ENCODE measurements at regions not wholly inside any gene's neighbourhood (a gene's known extent, or its start where the extent isn't known, plus 50 kb on each side); places are given as distances from the start of the nearest gene placed in this dataset.

- TF ChIP-seq CTCF (IDR thresholded peaks at IDR 0.05 in 2 of 3, conservative IDR thresholded peaks at IDR 0.05 in 1 of 3; ENCODE audit: control insufficient read depth in 2 of 3, extremely low read depth in 1 of 3, insufficient read depth in 1 of 3, low read depth in 3 of 3, low read length in 3 of 3) (no peak), ELK1 (IDR thresholded peaks at IDR 0.05; ENCODE audit: low read depth, low read length) (no peak), JUND (IDR thresholded peaks at IDR 0.05; ENCODE audit: low read depth, low read length) (no peak)
These were observed 383.2 kb downstream of the CD83 start for GRCh38 chr6:14500809-14501208.

Measured in GM12878 (cell line).